Mucosa of descending colon (tissue), 3 donors: ENCODE measurements at regions not wholly inside any gene's neighbourhood (a gene's known extent, or its start where the extent isn't known, plus 50 kb on each side); places are given as distances from the start of the nearest gene placed in this dataset.

Experiments
- ATAC-seq: fragments of 200-7000 bp; cut with Tn5 transposase; one replicate; pipeline ENCODE4 v1.9.1; 2020; ENCODE audit warnings: mild to moderate bottlenecking, moderate library complexity
- DNase-seq, 3 donors: peaks; one replicate each; pipeline ENCODE4 v3.0.0-alpha.2; 2020
- H3K36me3 ChIP-seq: fragments of 200-600 bp; one replicate; pipeline ENCODE4 v1.8.0; 2021; ENCODE audit warnings: low read depth, mild to moderate bottlenecking
- H3K4me1 ChIP-seq: fragments of 200-600 bp; one replicate; pipeline ENCODE4 v1.8.0; 2021; ENCODE audit warnings: low read depth, mild to moderate bottlenecking
- H3K4me3 ChIP-seq: fragments of 200-600 bp; one replicate; pipeline ENCODE4 v1.8.0; 2021; ENCODE audit warnings: mild to moderate bottlenecking
- H3K9me3 ChIP-seq: fragments of 200-600 bp; one replicate; pipeline ENCODE4 v1.8.0; 2021; ENCODE audit warnings: mild to moderate bottlenecking
- intact Hi-C, 2 donors: fragments of 100-400 bp; cut with DNase I in 1 of 2; cut with micrococcal nuclease in 1 of 2; formaldehyde crosslinking; loops; one replicate each; pipeline versions ENCODE4 v1.11.0 to v1.11.1; 2022; cut with DNase I, micrococcal nuclease
- TF ChIP-seq, protein P1 (sequence below): fragments of 200-600 bp; IDR thresholded peaks from one replicate; pipeline ENCODE4 v1.8.0; 2022; ENCODE audit warnings: antibody characterized with exemption, mild to moderate bottlenecking
- donor health status: DM: no; HTN: no; CAD: no; lungs with moderate emphysema.
- donor health status: DM: no; HTN: no; CAD: no.
- donor health status: DM: no; HTN: yes; CAD: no.

DNA sequence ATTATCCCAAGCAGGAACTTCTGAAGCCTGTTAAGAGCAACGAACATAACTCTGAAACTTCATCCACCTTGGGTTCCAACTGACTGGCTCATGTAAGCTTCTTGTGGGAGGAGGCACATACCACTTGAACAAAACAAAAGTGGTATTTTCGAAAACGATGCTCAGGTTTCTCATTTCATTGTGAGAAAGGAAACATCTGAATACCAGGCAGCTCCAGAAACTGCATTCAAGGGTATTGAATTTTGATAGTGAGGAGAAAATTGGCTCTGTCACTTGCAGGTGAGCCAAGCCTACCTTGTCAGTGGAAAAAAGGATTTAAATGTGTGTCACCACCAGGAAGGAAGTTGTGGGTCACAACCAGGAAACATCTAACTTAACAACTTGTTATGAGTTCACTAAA, 218.1 kb upstream of the SATB1 start:
- DNase-seq: no peak
- TF ChIP-seq, protein P1, sequence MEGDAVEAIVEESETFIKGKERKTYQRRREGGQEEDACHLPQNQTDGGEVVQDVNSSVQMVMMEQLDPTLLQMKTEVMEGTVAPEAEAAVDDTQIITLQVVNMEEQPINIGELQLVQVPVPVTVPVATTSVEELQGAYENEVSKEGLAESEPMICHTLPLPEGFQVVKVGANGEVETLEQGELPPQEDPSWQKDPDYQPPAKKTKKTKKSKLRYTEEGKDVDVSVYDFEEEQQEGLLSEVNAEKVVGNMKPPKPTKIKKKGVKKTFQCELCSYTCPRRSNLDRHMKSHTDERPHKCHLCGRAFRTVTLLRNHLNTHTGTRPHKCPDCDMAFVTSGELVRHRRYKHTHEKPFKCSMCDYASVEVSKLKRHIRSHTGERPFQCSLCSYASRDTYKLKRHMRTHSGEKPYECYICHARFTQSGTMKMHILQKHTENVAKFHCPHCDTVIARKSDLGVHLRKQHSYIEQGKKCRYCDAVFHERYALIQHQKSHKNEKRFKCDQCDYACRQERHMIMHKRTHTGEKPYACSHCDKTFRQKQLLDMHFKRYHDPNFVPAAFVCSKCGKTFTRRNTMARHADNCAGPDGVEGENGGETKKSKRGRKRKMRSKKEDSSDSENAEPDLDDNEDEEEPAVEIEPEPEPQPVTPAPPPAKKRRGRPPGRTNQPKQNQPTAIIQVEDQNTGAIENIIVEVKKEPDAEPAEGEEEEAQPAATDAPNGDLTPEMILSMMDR: no peak

GRCh38 chr3:18641916-18642315, 216.8 kb upstream of the SATB1 start:
- Histone ChIP-seq H3K36me3 (no peaks in the 10 kb centered on the region), H3K4me1 (no peaks in the 10 kb centered on the region), H3K4me3 (no peak overlapping the region), H3K9me3 (peaks cover 5% of the 10 kb centered on the region)
- DNase-seq (peak in 1 of 3 donors; percentile 22), ATAC-seq (peak; percentile 86)
- TF ChIP-seq, protein P1: no peak
- intact Hi-C loops: no loop called here

More for the DNA sequence above, 218.1 kb upstream of the SATB1 start:
- H3K4me1 ChIP-seq: no peaks in the 10 kb centered on the region
- H3K36me3 ChIP-seq: no peaks in the 10 kb centered on the region
- peaks cover 5% of the 10 kb centered on the region for H3K9me3 ChIP-seq
- no peak for ATAC-seq
- no peak overlapping the region for H3K4me3 ChIP-seq
- intact Hi-C loops: no loop called here

GRCh38 chr3:18635215-18635614, 210.1 kb upstream of the SATB1 start:
- TF ChIP-seq, protein P1: no peak
- Histone ChIP-seq H3K4me1 (no peaks in the 10 kb centered on the region), H3K36me3 (no peaks in the 10 kb centered on the region), H3K9me3 (no peaks in the 10 kb centered on the region), H3K4me3 (no peak overlapping the region)
- no peak for DNase-seq
- intact Hi-C loops: no loop called here
- ATAC-seq: peak; percentile 88

DNA sequence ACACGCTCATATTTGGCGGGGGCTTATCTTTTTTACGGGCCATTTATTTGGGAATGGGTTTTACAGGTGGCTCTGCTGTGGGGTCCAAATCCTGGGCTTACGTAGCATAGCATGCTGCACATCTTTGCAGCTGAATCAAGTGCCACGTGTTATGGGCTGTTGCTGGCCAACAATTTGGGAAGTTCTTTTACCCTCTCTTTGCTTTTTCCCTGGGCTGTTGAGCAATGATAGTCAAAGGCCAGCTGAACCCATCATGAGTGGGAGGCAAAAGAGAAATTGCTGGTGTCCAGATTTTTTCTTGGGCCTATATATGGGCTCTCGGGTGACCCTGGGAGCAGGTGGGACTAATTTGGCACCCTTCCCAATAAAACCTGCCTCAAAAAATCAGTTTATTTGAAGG, 209.3 kb upstream of the SATB1 start:
- ATAC-seq (no peak), DNase-seq (no peak)
- Histone ChIP-seq H3K9me3 (no peaks in the 10 kb centered on the region), H3K36me3 (no peaks in the 10 kb centered on the region), H3K4me3 (no peak overlapping the region), H3K4me1 (no peaks in the 10 kb centered on the region)
- TF ChIP-seq, protein P1: no peak
- intact Hi-C loops: no loop called here

DNA sequence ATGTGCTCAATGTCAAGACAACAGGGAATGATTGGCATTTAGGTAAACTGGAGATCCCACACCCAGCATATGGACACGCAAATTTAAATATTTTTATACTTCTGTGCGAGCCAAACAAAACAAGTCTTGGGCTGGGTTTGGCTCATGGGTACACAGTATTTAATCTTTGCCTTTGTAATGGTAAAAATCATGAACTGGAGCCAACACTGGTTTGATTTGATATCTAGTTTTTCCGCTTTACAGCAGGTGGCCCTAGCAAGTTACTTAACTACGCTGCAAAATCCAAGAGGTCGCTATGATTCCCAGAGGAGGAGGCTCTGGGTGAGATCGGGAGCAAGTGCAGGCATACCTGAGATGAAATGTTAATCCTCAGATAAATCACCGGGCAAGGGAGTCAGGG, 207.9 kb upstream of the SATB1 start:
- H3K9me3 ChIP-seq: no peaks in the 10 kb centered on the region
- no peak overlapping the region for H3K4me3 ChIP-seq
- ATAC-seq (peak; percentile 66), DNase-seq (peak in 1 of 3 donors; percentile 13)
- TF ChIP-seq, protein P1: no peak
- no peaks in the 10 kb centered on the region for H3K4me1 ChIP-seq
- intact Hi-C loops: no loop called here
- H3K36me3 ChIP-seq: no peaks in the 10 kb centered on the region

GRCh38 chr3:18630295-18630694, 205.2 kb upstream of the SATB1 start:
- H3K36me3 ChIP-seq: no peaks in the 10 kb centered on the region
- DNase-seq (no peak), ATAC-seq (no peak)
- no peaks in the 10 kb centered on the region for H3K9me3 ChIP-seq
- TF ChIP-seq, protein P1: no peak
- no peaks in the 10 kb centered on the region for H3K4me1 ChIP-seq
- intact Hi-C loops: no loop called here
- no peak overlapping the region for H3K4me3 ChIP-seq
